Prostate gland (tissue), 2 donors: ENCODE measurements at regions not wholly inside any gene's neighbourhood (a gene's known extent, or its start where the extent isn't known, plus 50 kb on each side); places are given as distances from the start of the nearest gene placed in this dataset.

Experiments used
- DNase-seq: peaks from one replicate; pipeline ENCODE4 v3.0.0-alpha.2; 2019; ENCODE audit warnings: low spot score
- H3K27ac ChIP-seq, 2 donors: fragments of 200-600 bp; sonication (generic); 2 replicates each; pipeline ENCODE4 v1.5.1; 2017 to 2019
- H3K27me3 ChIP-seq: fragments of 200-600 bp; sonication (generic); replicated peaks from 2 replicates; pipeline ENCODE4 v1.5.1; 2019; ENCODE audit not compliant: insufficient read depth
- H3K36me3 ChIP-seq, 2 donors: fragments of 200-600 bp; sonication (generic); 1 replicate in 1 of 2; 2 replicates in 1 of 2; pipeline versions ENCODE4 v1.5.1 to v1.8.1; 2017 to 2019
- H3K4me1 ChIP-seq: fragments of 200-600 bp; sonication (generic); replicated peaks from 2 replicates; pipeline ENCODE4 v1.5.1; 2019
- H3K4me3 ChIP-seq, 2 donors: fragments of 200-600 bp; sonication (generic); 2 replicates each; pipeline ENCODE4 v1.5.1; 2017 to 2019
- H3K9me3 ChIP-seq: fragments of 200-600 bp; sonication (generic); 2 replicates; pipeline ENCODE4 v1.5.1; 2017
- CTCF ChIP-seq, 4 experiments: fragments of 200-600 bp in 2 of 4; fragments of 450-650 bp in 2 of 4; sonication (generic) in 2 of 4; IDR thresholded peaks; 1 replicate in 3 of 4; 2 replicates in 1 of 4; pipeline ENCODE4 v1.5.1; 2016 to 2019; ENCODE audit warnings: antibody characterized with exemption in 4 of 4, mild to moderate bottlenecking in 2 of 4, moderate library complexity in 2 of 4
- POLR2A ChIP-seq: fragments of 450-650 bp; IDR thresholded peaks from one replicate; pipeline ENCODE4 v1.6.1; 2016; ENCODE audit warnings: antibody characterized with exemption, mild to moderate bottlenecking
- POLR2AphosphoS5 ChIP-seq: sonication (generic); formaldehyde crosslinking; IDR thresholded peaks from one replicate; pipeline ENCODE4 v1.6.1; 2017; ENCODE audit warnings: antibody characterized with exemption
- WGBS: methylation state at CpG from one replicate; pipeline ENCODE4 v1.1.5; 2018; 5-methylcytosine and 5-hydroxymethylcytosine counted together
- intact Hi-C: fragments of 100-400 bp; cut with DNase I; formaldehyde crosslinking; loops from one replicate; pipeline ENCODE4 v1.14.2; 2022

- Histone ChIP-seq H3K27ac (no peak overlapping the region), H3K27me3 (no peaks in the 10 kb centered on the region), H3K9me3 (no peaks in the 10 kb centered on the region), H3K4me3 (no peak overlapping the region), H3K36me3 (no peaks in the 10 kb centered on the region), H3K4me1 (no peaks in the 10 kb centered on the region)
- intact Hi-C loops = no loop called here
- no peak for DNase-seq
- WGBS = 92% methylated on average over 2 of the region's 2 CpGs
- TF ChIP-seq CTCF (IDR thresholded peaks at IDR 0.05) (no peak), POLR2A (no peak), POLR2AphosphoS5 (no peak)
Observed at GRCh38 chr5:82747986-82748385, 329.2 kb downstream of the TMEM167A start.

GRCh38 chr5:82745016-82745415, 332.2 kb downstream of the TMEM167A start:
- TF ChIP-seq CTCF (IDR thresholded peaks at IDR 0.05) = no peak
- TF ChIP-seq POLR2A = no peak
- no peak for TF ChIP-seq POLR2AphosphoS5
- H3K36me3 ChIP-seq = no peaks in the 10 kb centered on the region
- no peak for DNase-seq
- 91% methylated on average over 2 of the region's 2 CpGs for WGBS
- H3K27me3 ChIP-seq = no peaks in the 10 kb centered on the region
- no peaks in the 10 kb centered on the region for H3K9me3 ChIP-seq
- intact Hi-C loops = no loop called here
- H3K27ac ChIP-seq = no peak overlapping the region
- no peaks in the 10 kb centered on the region for H3K4me1 ChIP-seq
- no peak overlapping the region for H3K4me3 ChIP-seq

GRCh38 chr5:82738681-82739269, 338.4 kb downstream of the TMEM167A start:
- no peak for TF ChIP-seq CTCF (IDR thresholded peaks at IDR 0.05)
- TF ChIP-seq POLR2A = no peak
- no peak for TF ChIP-seq POLR2AphosphoS5
- WGBS = 80% methylated on average over 6 of the region's 6 CpGs
- no peaks in the 10 kb centered on the region for H3K36me3 ChIP-seq
- intact Hi-C loops = no loop called here
- no peaks in the 10 kb centered on the region for H3K9me3 ChIP-seq
- no peak overlapping the region for H3K4me3 ChIP-seq
- no peak for DNase-seq
- H3K27me3 ChIP-seq = no peaks in the 10 kb centered on the region
- H3K4me1 ChIP-seq = no peaks in the 10 kb centered on the region
- no peak overlapping the region for H3K27ac ChIP-seq

- no peak for DNase-seq
- intact Hi-C loops = no loop called here
- Histone ChIP-seq H3K36me3 (no peaks in the 10 kb centered on the region), H3K27ac (no peak overlapping the region), H3K27me3 (no peaks in the 10 kb centered on the region), H3K4me3 (no peak overlapping the region), H3K9me3 (no peaks in the 10 kb centered on the region), H3K4me1 (no peaks in the 10 kb centered on the region)
- no peak for TF ChIP-seq POLR2A
- no peak for TF ChIP-seq POLR2AphosphoS5
- TF ChIP-seq CTCF (IDR thresholded peaks at IDR 0.05) = no peak
- WGBS = 53% methylated on average over 3 of the region's 3 CpGs
Observed at GRCh38 chr5:82735160-82735789, 341.9 kb downstream of the TMEM167A start.

- DNase-seq = no peak
- Histone ChIP-seq H3K9me3 (no peaks in the 10 kb centered on the region), H3K36me3 (no peaks in the 10 kb centered on the region), H3K4me1 (no peaks in the 10 kb centered on the region), H3K27me3 (no peaks in the 10 kb centered on the region), H3K27ac (no peak overlapping the region), H3K4me3 (no peak overlapping the region)
- WGBS = 79% methylated on average over 5 of the region's 5 CpGs
- intact Hi-C loops = no loop called here
- TF ChIP-seq POLR2A = no peak
- TF ChIP-seq POLR2AphosphoS5 = no peak
- TF ChIP-seq CTCF (IDR thresholded peaks at IDR 0.05) = no peak
Observed at GRCh38 chr5:82734347-82734746, 342.8 kb downstream of the TMEM167A start.
